GM23248 (cell line): ENCODE measurements at regions not wholly inside any gene's neighbourhood (a gene's known extent, or its start where the extent isn't known, plus 50 kb on each side); places are given as distances from the start of the nearest gene placed in this dataset.

ENCODE experiments used
- DNase-seq: peaks from one replicate; pipeline ENCODE4 v3.0.0-alpha.2; 2015
- H2AFZ ChIP-seq: fragments of 200-600 bp; sonication (generic); 2 replicates; pipeline ENCODE4 v1.6.1; 2016; ENCODE audit warnings: antibody characterized with exemption
- H3F3A ChIP-seq: fragments of 200-600 bp; sonication (generic); 2 replicates; pipeline ENCODE4 v1.6.1; 2016; ENCODE audit warnings: mild to moderate bottlenecking, antibody characterized with exemption, mixed run types; ENCODE audit not compliant: insufficient read depth
- H3K27ac ChIP-seq: fragments of 200-600 bp; sonication (generic); 2 replicates; pipeline ENCODE4 v1.5.1; 2016; ENCODE audit warnings: mild to moderate bottlenecking
- H3K27me3 ChIP-seq: fragments of 200-600 bp; sonication (generic); replicated peaks from 2 replicates; pipeline ENCODE4 v1.6.1; 2016; ENCODE audit warnings: mild to moderate bottlenecking; ENCODE audit not compliant: insufficient read depth
- H3K36me3 ChIP-seq: fragments of 200-600 bp; sonication (generic); 2 replicates; pipeline ENCODE4 v1.6.1; 2016; ENCODE audit warnings: low read depth, mild to moderate bottlenecking
- H3K4me1 ChIP-seq: fragments of 200-600 bp; sonication (generic); 2 replicates; pipeline ENCODE4 v1.6.1; 2016; ENCODE audit warnings: mild to moderate bottlenecking; ENCODE audit not compliant: insufficient read depth
- H3K4me2 ChIP-seq: fragments of 200-600 bp; sonication (generic); one replicate; pipeline ENCODE4 v1.6.1; 2016; ENCODE audit warnings: mild to moderate bottlenecking; ENCODE audit not compliant: unreplicated experiment
- H3K4me3 ChIP-seq: fragments of 200-600 bp; sonication (generic); 2 replicates; pipeline ENCODE4 v1.5.1; 2016; ENCODE audit warnings: mild to moderate bottlenecking
- H3K79me2 ChIP-seq: fragments of 200-600 bp; sonication (generic); 2 replicates; pipeline ENCODE4 v1.6.1; 2016; ENCODE audit warnings: mild to moderate bottlenecking; ENCODE audit not compliant: insufficient read depth
- H3K9ac ChIP-seq: fragments of 200-600 bp; sonication (generic); 2 replicates; pipeline ENCODE4 v1.6.1; 2016; ENCODE audit warnings: mild to moderate bottlenecking
- H3K9me2 ChIP-seq: fragments of 200-600 bp; sonication (generic); 2 replicates; pipeline ENCODE4 v1.6.1; 2016; ENCODE audit warnings: mixed run types, mild to moderate bottlenecking, moderate library complexity; ENCODE audit not compliant: insufficient read depth
- H3K9me3 ChIP-seq: fragments of 200-600 bp; sonication (generic); one replicate; pipeline ENCODE4 v1.6.1; 2017; ENCODE audit warnings: low read depth
- H4K20me1 ChIP-seq: fragments of 200-600 bp; sonication (generic); 2 replicates; pipeline ENCODE4 v1.6.0; 2016; ENCODE audit not compliant: insufficient read depth
- EZH2 ChIP-seq: fragments of 200-600 bp; sonication (generic); IDR thresholded peaks from 2 replicates; pipeline ENCODE4 v1.6.1; 2018; ENCODE audit warnings: antibody characterized with exemption, mild to moderate bottlenecking; ENCODE audit not compliant: insufficient read depth, poor library complexity, severe bottlenecking
- EZH2phosphoT487 ChIP-seq: fragments of 200-600 bp; sonication (generic); IDR thresholded peaks from 2 replicates; pipeline ENCODE4 v1.6.1; 2018; ENCODE audit warnings: antibody characterized with exemption, moderate library complexity, mild to moderate bottlenecking, low read depth; ENCODE audit not compliant: insufficient read depth
- WGBS, 2 experiments: methylation state at CpG; one replicate each; pipeline ENCODE4 v1.1.6; 2015 to 2017; ENCODE audit warnings: low lambda C conversion rate in 2 of 2, low coverage in 1 of 2; ENCODE audit errors: missing lambda C conversion rate in 2 of 2; 5-methylcytosine and 5-hydroxymethylcytosine counted together
- in situ Hi-C: fragments of 300-500 bp; cut with MboI; formaldehyde crosslinking; loops from 2 replicates; pipeline ENCODE4 v1.15.0; 2020

DNA sequence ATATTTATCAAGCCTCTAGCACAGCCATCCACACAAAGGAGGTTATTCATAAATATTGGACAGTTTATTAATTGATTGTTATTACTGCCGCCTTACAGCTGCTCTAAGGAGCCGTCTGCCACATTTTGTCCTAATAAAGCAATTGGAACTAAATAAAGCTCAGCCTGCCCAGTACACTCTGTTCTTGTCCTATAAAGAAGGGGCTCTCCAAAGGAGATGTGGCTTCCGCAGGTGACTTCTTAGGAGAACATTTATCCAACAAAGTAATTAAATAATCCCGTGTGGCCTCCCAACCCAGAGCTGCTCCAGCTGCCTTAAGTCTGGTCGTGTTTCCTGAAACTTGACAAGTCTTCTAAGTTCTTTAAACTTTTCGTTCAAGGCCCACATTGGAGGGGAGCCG is 497.7 kb downstream of the NPHP4 start:
- H3K9me3 ChIP-seq, result no peaks in the 10 kb centered on the region
- no peaks in the 10 kb centered on the region for H3K4me1 ChIP-seq
- no peak for DNase-seq
- H4K20me1 ChIP-seq, result no peaks in the 10 kb centered on the region
- in situ Hi-C loops, result no loop called here
- H3K4me2 ChIP-seq, result no peak overlapping the region
- H3K36me3 ChIP-seq, result no peaks in the 10 kb centered on the region
- no peak overlapping the region for H3K4me3 ChIP-seq
- H3K27me3 ChIP-seq, result no peaks in the 10 kb centered on the region
- H2AFZ ChIP-seq, result no peak overlapping the region
- no peaks in the 10 kb centered on the region for H3F3A ChIP-seq
- 4% methylated on average over 7 of the region's 7 CpGs for WGBS, 2 experiments
- H3K27ac ChIP-seq, result no peak overlapping the region
- TF ChIP-seq EZH2 (no peak), EZH2phosphoT487 (no peak)
- no peaks in the 10 kb centered on the region for H3K9me2 ChIP-seq
- no peak overlapping the region for H3K9ac ChIP-seq
- no peaks in the 10 kb centered on the region for H3K79me2 ChIP-seq

DNA sequence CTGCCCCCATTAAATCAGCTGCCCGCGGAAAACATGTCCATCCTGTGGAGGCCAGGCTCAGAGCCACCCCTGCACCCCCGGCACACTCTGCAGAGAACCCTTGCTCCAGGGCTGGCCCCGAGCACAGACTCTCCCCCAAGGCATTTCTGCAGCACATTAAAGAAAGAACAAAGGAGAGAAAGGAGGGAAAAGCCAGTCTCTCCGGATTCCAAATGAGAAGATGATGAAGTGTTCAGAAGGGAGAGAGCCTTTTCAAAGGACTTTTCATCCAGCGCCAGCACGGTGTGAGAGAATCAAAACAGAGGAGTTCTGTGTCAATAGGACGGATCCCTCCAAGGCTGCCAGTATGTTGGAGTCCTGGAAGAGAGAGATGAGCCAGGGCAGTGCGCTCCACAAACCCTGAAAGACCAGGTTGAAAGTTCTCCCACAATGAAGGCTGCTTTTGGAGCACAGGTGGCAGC is 498.3 kb downstream of the NPHP4 start:
- Histone ChIP-seq H3K9me3 (no peaks in the 10 kb centered on the region), H3K4me3 (no peak overlapping the region), H3K4me1 (no peaks in the 10 kb centered on the region), H3K9ac (no peak overlapping the region), H3K27ac (no peak overlapping the region), H2AFZ (no peak overlapping the region), H3K27me3 (no peaks in the 10 kb centered on the region), H4K20me1 (no peaks in the 10 kb centered on the region), H3K36me3 (no peaks in the 10 kb centered on the region), H3K9me2 (no peaks in the 10 kb centered on the region), H3K79me2 (no peaks in the 10 kb centered on the region), H3F3A (no peaks in the 10 kb centered on the region), H3K4me2 (no peak overlapping the region)
- in situ Hi-C loops, result no loop called here
- TF ChIP-seq EZH2phosphoT487 (no peak), EZH2 (no peak)
- 5 to 7% methylated on average over 9 of the region's 9 CpGs for WGBS, 2 experiments
- DNase-seq, result no peak

DNA sequence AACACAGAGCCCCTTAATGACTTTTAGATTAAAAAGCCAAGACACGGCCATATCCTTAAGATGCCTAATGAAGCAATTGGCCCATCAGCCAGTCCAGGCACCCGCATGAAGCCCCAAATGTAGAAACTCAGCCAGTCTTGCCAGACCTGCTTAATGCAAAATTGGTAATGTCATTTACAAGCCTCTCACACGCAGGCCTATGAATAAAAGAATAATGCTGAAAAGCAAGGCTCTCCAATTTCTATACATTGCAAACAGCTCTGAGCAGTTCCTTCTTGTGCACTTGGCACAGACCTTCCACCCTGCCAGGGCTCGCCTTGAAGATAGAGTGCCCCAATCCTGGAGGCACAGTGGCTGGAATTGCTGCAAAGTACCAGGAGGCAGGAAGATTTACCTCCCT is 498.9 kb downstream of the NPHP4 start:
- Histone ChIP-seq H3K4me2 (no peak overlapping the region), H3K4me1 (no peaks in the 10 kb centered on the region), H3K27ac (no peak overlapping the region), H3K9me3 (no peaks in the 10 kb centered on the region), H3K79me2 (no peaks in the 10 kb centered on the region), H4K20me1 (no peaks in the 10 kb centered on the region), H3K27me3 (no peaks in the 10 kb centered on the region), H3K4me3 (no peak overlapping the region), H3K9ac (no peak overlapping the region), H3F3A (no peaks in the 10 kb centered on the region), H3K9me2 (no peaks in the 10 kb centered on the region), H3K36me3 (no peaks in the 10 kb centered on the region), H2AFZ (no peak overlapping the region)
- 24 to 27% methylated on average over 4 of the region's 4 CpGs for WGBS, 2 experiments
- in situ Hi-C loops, result no loop called here
- TF ChIP-seq EZH2 (no peak), EZH2phosphoT487 (no peak)
- no peak for DNase-seq

DNA sequence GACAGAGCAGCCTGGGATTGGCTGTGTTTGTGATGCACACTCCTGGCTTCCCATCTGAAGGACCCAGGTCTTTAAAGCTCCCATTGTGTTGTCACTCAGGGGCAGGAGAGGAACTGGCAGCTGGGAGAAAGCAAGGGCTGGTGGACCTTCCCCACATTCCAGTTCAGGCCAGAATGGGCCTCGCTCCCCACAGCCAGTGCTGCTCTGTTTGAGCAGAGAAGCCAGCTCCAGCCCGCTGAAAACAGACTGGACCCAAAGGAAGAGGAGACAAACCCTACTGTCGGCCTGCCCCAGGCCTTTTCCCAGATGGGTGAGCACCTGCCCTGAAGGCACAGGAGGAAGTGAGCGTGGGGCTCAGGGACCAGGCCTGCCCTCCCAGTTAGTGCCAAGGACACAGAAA is 499.4 kb downstream of the NPHP4 start:
- Histone ChIP-seq H3K9me3 (no peaks in the 10 kb centered on the region), H4K20me1 (no peaks in the 10 kb centered on the region), H3K9ac (no peak overlapping the region), H2AFZ (no peak overlapping the region), H3K27me3 (no peaks in the 10 kb centered on the region), H3K4me1 (no peaks in the 10 kb centered on the region), H3K79me2 (no peaks in the 10 kb centered on the region), H3K36me3 (no peaks in the 10 kb centered on the region), H3K27ac (no peak overlapping the region), H3F3A (no peaks in the 10 kb centered on the region), H3K9me2 (no peaks in the 10 kb centered on the region), H3K4me2 (no peak overlapping the region), H3K4me3 (no peak overlapping the region)
- in situ Hi-C loops, result no loop called here
- 29 to 36% methylated on average over 4 of the region's 4 CpGs for WGBS, 2 experiments
- DNase-seq, result no peak
- TF ChIP-seq EZH2, result no peak
- no peak for TF ChIP-seq EZH2phosphoT487
